Kidney tubule cell (primary cell): ENCODE measurements at regions not wholly inside any gene's neighbourhood (a gene's known extent, or its start where the extent isn't known, plus 50 kb on each side); places are given as distances from the start of the nearest gene placed in this dataset.
"Not testable (repeated sequence)": the region's sequence is repeated elsewhere in the genome, so short reads cannot be mapped to it uniquely, and the experiment has no call there.

ENCODE experiments used
- DNase-seq: peaks from one replicate; pipeline ENCODE4 v3.0.0-alpha.2; 2018; ENCODE audit warnings: low spot score

GRCh38 chr10:35993591-35994515 is 351.8 kb upstream of the FZD8 start:
- DNase-seq = no peak

- DNase-seq = no peak
Measured at GRCh38 chr10:35992107-35992506, 350.0 kb upstream of the FZD8 start.

GRCh38 chr10:35986756-35987502 is 344.8 kb upstream of the FZD8 start:
- DNase-seq = no peak

- no peak for DNase-seq
Measured at GRCh38 chr10:35979116-35979515, 337.0 kb upstream of the FZD8 start.

- not testable (repeated sequence) for DNase-seq
Measured at GRCh38 chr10:35973912-35974591, 332.0 kb upstream of the FZD8 start.

GRCh38 chr10:35972275-35972674 is 330.2 kb upstream of the FZD8 start:
- peak; percentile 8 for DNase-seq

GRCh38 chr10:35971397-35971796 is 329.3 kb upstream of the FZD8 start:
- no peak for DNase-seq

- no peak for DNase-seq
Measured at GRCh38 chr10:35963685-35964084, 321.6 kb upstream of the FZD8 start.

- DNase-seq = peak; percentile 74
Measured at GRCh38 chr10:35961501-35961900, 319.4 kb upstream of the FZD8 start.

- DNase-seq = no peak
Measured at GRCh38 chr10:35959252-35959651, 317.2 kb upstream of the FZD8 start.

- not testable (repeated sequence) for DNase-seq
Measured at GRCh38 chr10:35958609-35959008, 316.5 kb upstream of the FZD8 start.

- DNase-seq = no peak
Measured at GRCh38 chr10:35950701-35951100, 308.6 kb upstream of the FZD8 start.

- DNase-seq = no peak
Measured at GRCh38 chr10:35950226-35950625, 308.1 kb upstream of the FZD8 start.

GRCh38 chr10:35949811-35950211 is 307.7 kb upstream of the FZD8 start:
- DNase-seq = no peak

- no peak for DNase-seq
Measured at GRCh38 chr10:35946556-35946955, 304.5 kb upstream of the FZD8 start.

- DNase-seq = peak; percentile 34
Measured at GRCh38 chr10:35942057-35942456, 300.0 kb upstream of the FZD8 start.

- no peak for DNase-seq
Measured at GRCh38 chr10:35940141-35941041, 298.3 kb upstream of the FZD8 start.

GRCh38 chr10:35938160-35938559 is 296.1 kb upstream of the FZD8 start:
- no peak for DNase-seq

- no peak for DNase-seq
Measured at GRCh38 chr10:35937546-35937945, 295.4 kb upstream of the FZD8 start.

- no peak for DNase-seq
Measured at GRCh38 chr10:35934642-35934995, 292.5 kb upstream of the FZD8 start.

- no peak for DNase-seq
Measured at GRCh38 chr10:35933940-35934641, 292.0 kb upstream of the FZD8 start.
